H1 (cell line): ENCODE measurements at regions not wholly inside any gene's neighbourhood (a gene's known extent, or its start where the extent isn't known, plus 50 kb on each side); places are given as distances from the start of the nearest gene placed in this dataset.

ENCODE experiments used
- BACH1 ChIP-seq: IDR thresholded peaks from 2 replicates; pipeline ENCODE4 v1.6.1; 2012; ENCODE audit warnings: low read length, improper control_type of control experiment
- CHD1 ChIP-seq: IDR thresholded peaks from 2 replicates; pipeline ENCODE4 v1.6.1; 2012; ENCODE audit warnings: low read depth, low read length, improper control_type of control experiment
- EZH2 ChIP-seq: fragments of 200-600 bp; sonication (generic); IDR thresholded peaks from 2 replicates; pipeline ENCODE4 v1.7.1; 2012; ENCODE audit warnings: low read depth, mild to moderate bottlenecking, moderate library complexity, low read length, inconsistent platforms; ENCODE audit not compliant: severe bottlenecking
- RFX5 ChIP-seq: IDR thresholded peaks from 2 replicates; pipeline ENCODE4 v1.6.1; 2011; ENCODE audit warnings: low read depth, low read length, improper control_type of control experiment, borderline replicate concordance
- SP2 ChIP-seq: IDR thresholded peaks from 2 replicates; pipeline ENCODE4 v1.6.1; 2012; ENCODE audit warnings: mild to moderate bottlenecking, low read length, inconsistent platforms
- TCF12 ChIP-seq: IDR thresholded peaks from 2 replicates; pipeline ENCODE4 v1.6.1; 2011; ENCODE audit warnings: low read depth, mild to moderate bottlenecking, low read length

DNA sequence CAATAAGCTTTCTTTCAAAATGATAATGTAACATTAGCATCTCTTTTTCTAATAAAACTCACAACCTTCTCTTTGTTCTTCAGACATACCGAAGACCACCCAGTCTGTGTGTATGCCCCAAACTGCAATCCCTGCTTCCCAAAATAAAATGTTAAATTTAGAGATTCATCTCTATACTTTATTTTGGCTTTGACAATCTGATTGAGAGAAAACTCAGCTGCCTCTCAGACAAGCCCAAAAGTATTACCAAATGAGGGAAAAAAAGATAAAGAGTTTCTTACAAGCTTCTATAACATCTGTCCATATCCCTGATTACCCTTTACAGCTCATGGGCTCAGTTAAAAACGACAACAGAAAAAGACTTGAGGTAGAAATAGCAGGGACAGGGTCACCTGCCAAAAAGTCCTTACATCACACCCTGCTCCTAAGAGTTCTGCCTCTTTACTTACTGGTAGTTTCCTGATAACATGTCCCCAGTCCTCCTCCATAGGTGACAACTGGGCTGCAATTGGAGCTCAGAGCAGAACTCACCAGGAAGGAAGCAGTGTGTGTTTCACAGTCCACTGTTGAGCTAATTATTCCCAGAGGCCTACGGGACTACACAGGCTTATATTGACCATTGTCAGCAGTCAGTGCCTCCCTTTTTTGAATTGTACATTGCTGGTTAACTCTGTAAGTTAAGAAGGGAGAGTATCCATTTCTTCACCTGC lies 70.9 kb upstream of the FAM9C start (continued):
- TF ChIP-seq RFX5 (no peak), SP2 (no peak), CHD1 (no peak), TCF12 (no peak), EZH2 (no peak), BACH1 (no peak)
